ENCODE measurements at regions not wholly inside any gene's neighbourhood (a gene's known extent, or its start where the extent isn't known, plus 50 kb on each side); places are given as distances from the start of the nearest gene placed in this dataset.
"Not testable (repeated sequence)": the region's sequence is repeated elsewhere in the genome, so short reads cannot be mapped to it uniquely, and the experiment has no call there.

DNA sequence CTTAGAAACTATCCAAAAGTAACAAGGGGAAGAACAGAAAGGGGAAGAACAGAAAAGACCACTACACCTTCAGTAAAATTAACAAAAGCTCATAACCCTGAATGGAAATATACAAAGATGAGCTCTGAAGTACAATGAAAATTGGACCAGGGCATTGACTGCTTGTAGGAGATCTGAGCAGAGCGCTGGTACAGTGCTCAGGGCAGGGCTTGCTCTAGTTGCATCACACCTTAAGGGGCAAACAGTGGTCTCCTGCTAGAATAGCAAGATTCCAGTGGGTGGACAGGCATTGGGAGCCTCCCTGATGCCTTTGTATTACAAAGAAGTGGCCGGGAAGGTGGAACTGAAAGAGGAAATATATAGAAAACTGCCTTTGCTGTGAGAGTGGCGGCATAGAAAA lies 111.9 kb upstream of the RGS1 start:
- WGBS, 5 donors: 67 to 81% (median 71%) methylated on average over 3 of the region's 3 CpGs
- DNase-seq: no peak
- intact Hi-C loops (cut with DNase I; ENCODE audit: low total_unique reads): loop anchor here (10.0 kb wide), 1 partner anchor 551 kb away; no protein-coding TSS in a partner anchor
- Histone ChIP-seq H3K27me3 (replicated peaks in 1 of 7) (peaks cover 0 to 16% (median 0%) of the 10 kb centered on the region in 7 donors), H3K4me3 (no peak overlapping the region), H3K36me3 (no peaks in the 10 kb centered on the region), H3K9me3 (no peaks in the 10 kb centered on the region), H3K27ac (no peak overlapping the region), H3K4me1 (no peaks in the 10 kb centered on the region)
- TF ChIP-seq POLR2AphosphoS5 (IDR thresholded peaks at IDR 0.05): no peak
- no peak for TF ChIP-seq CTCF (IDR thresholded peaks at IDR 0.05 in 8 of 11, conservative IDR thresholded peaks at IDR 0.05 in 3 of 11)
- TF ChIP-seq POLR2A (IDR thresholded peaks at IDR 0.05): no peak

DNA sequence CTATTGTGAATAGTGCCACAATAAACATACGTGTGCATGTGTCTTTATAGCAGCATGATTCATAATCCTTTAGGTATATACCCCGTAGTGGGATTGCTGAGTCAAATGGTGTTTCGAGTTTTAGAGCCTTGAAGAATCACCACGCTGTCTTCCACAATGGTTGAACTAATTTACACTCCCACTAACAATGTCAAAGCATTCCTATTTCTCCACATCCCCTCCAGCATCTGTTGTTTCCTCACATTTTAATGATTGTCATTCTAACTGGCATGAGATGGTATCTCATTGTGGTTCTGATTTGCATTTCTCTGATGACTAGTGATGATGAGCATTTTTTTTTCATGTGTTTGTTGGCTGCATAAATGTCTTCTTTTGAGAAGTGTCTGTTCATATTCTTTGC lies 110.4 kb upstream of the RGS1 start:
- 78 to 92% (median 83%) methylated on average over 4 of the region's 4 CpGs for WGBS, 5 donors
- not testable (repeated sequence) for H3K27ac ChIP-seq, DNase-seq, H3K4me3 ChIP-seq, H3K9me3 ChIP-seq, H3K36me3 ChIP-seq, H3K4me1 ChIP-seq
- H3K27me3 ChIP-seq (replicated peaks in 1 of 7): peaks cover 0 to 30% (median 0%) of the 10 kb centered on the region in 7 donors
- intact Hi-C loops (cut with DNase I; ENCODE audit: low total_unique reads): loop anchor here (10.0 kb wide), 1 partner anchor 550 kb away; no protein-coding TSS in a partner anchor

DNA sequence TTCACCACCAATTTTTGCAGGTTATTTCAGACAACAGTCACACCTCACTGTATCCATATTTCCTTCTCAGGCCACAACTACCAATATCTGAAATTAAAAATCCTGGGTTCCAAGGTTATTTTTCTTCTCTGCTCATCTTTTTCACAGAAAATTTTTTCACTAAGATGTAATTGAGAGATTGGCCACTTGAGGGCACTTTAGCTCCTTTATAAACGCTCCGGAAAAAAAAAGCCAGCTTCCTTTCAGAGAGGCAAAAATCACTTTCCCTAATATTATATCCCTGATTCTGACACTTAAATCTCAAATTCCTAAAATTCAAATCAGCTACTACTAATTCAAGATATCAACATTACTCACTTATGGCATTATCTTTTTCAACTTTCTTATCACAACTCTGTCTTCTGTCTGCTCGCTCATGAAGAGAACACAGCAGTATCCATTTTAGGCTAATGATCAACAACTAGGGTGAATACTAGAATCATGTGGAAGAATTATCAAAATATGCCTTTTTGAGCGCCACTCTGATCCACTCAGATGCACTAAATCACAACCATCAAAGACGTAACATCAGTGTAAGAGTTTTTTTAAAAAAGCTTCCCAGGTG lies 101.4 kb upstream of the RGS1 start:
- H3K4me3 ChIP-seq: no peak overlapping the region
- 42 to 46% (median 44%) methylated on average over 5 of the region's 5 CpGs for WGBS, 5 donors
- H3K36me3 ChIP-seq: no peaks in the 10 kb centered on the region
- peaks cover 0 to 4% (median 0%) of the 10 kb centered on the region in 6 donors for H3K4me1 ChIP-seq
- DNase-seq: no peak
- H3K9me3 ChIP-seq: no peaks in the 10 kb centered on the region
- H3K27me3 ChIP-seq (replicated peaks in 1 of 7): peaks cover 0 to 43% (median 5%) of the 10 kb centered on the region in 7 donors
- H3K27ac ChIP-seq: no peak overlapping the region
- peak in 8 of 11 experiments; percentile 47 to 69 (median 62) for TF ChIP-seq CTCF (IDR thresholded peaks at IDR 0.05 in 8 of 11, conservative IDR thresholded peaks at IDR 0.05 in 3 of 11)
- no peak for TF ChIP-seq POLR2AphosphoS5 (IDR thresholded peaks at IDR 0.05)
- intact Hi-C loops (cut with DNase I; ENCODE audit: low total_unique reads): loop anchor here (5.0 kb wide), 1 partner anchor 138 kb away; no protein-coding TSS in a partner anchor

DNA sequence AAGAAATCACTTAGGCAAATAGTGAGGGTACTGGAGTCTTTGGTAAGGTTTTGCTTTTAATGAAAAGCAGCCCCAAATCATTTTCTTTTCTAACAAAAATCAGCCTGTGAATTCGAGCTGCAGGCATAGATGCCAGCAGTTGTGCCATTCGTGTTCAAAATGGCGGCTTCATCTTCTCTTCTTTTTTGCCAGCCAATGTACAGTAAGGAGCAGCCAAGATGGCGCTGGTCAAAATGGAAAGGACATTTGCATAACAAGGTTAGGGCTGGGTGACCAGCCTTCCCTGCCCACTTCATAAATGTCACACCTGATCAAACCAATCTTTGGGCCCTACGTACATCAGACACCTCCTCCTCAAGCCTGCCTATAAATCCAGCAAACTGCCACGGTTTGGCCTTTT lies 100.2 kb upstream of the RGS1 start:
- no peaks in the 10 kb centered on the region for H3K9me3 ChIP-seq
- TF ChIP-seq POLR2A (IDR thresholded peaks at IDR 0.05) (no peak), CTCF (IDR thresholded peaks at IDR 0.05 in 8 of 11, conservative IDR thresholded peaks at IDR 0.05 in 3 of 11) (no peak), POLR2AphosphoS5 (IDR thresholded peaks at IDR 0.05) (no peak)
- no peak overlapping the region for H3K4me3 ChIP-seq
- 88 to 93% (median 92%) methylated on average over 6 of the region's 6 CpGs for WGBS, 5 donors
- no peak overlapping the region for H3K27ac ChIP-seq
- H3K27me3 ChIP-seq (replicated peaks in 1 of 7): peaks cover 0 to 34% (median 1%) of the 10 kb centered on the region in 7 donors
- intact Hi-C loops (cut with DNase I; ENCODE audit: low total_unique reads): no loop called here
- DNase-seq: no peak
- H3K4me1 ChIP-seq: peaks cover 0 to 4% (median 0%) of the 10 kb centered on the region in 6 donors
- no peaks in the 10 kb centered on the region for H3K36me3 ChIP-seq

Data from spleen (tissue), 11 donors.